MCF 10A (cell line): ENCODE measurements at regions not wholly inside any gene's neighbourhood (a gene's known extent, or its start where the extent isn't known, plus 50 kb on each side); places are given as distances from the start of the nearest gene placed in this dataset.

Source experiments
- BruUV-seq: library from RNA; stranded (reverse); fragments of 400-500 nt; replicated peaks from 2 replicates; lab custom pipeline; 2021; lab: Mats Ljungman, UMichigan
- CTCF ChIA-PET: fragments of 300-600 bp; sonication (Branson Sonifier 250); formaldehyde crosslinking; extraction: SDS; loops from one replicate; lab custom pipeline; 2021; ENCODE audit warnings: antibody characterized with exemption, inconsistent platforms; lab: Yijun Ruan, JAX
- POLR2A ChIA-PET: fragments of 300-600, 350-650 bp; sonication (Branson Sonifier 250); formaldehyde crosslinking; extraction: SDS; loops from one replicate; lab custom pipeline; 2020; ENCODE audit warnings: antibody characterized with exemption, inconsistent platforms; lab: Yijun Ruan, JAX
- DNase-seq: peaks from one replicate; pipeline ENCODE4 v3.0.0-alpha.2; 2018; ENCODE audit not compliant: unreplicated experiment
- H3K27ac Mint-ChIP-seq: one replicate; pipeline ENCODE4 v1.8.0; 2022; ENCODE audit warnings: mild to moderate bottlenecking, low read depth, mixed read lengths; ENCODE audit not compliant: unreplicated experiment
- H3K27me3 Mint-ChIP-seq: one replicate; pipeline ENCODE4 v1.8.0; 2022; ENCODE audit warnings: mixed read lengths; ENCODE audit not compliant: insufficient read depth, unreplicated experiment
- H3K36me3 Mint-ChIP-seq: one replicate; pipeline ENCODE4 v1.8.0; 2022; ENCODE audit warnings: mild to moderate bottlenecking, moderate library complexity, mixed read lengths; ENCODE audit not compliant: insufficient read depth, unreplicated experiment
- H3K4me1 Mint-ChIP-seq: one replicate; pipeline ENCODE4 v1.8.0; 2022; ENCODE audit warnings: mixed read lengths; ENCODE audit not compliant: insufficient read depth, unreplicated experiment
- H3K4me3 Mint-ChIP-seq: one replicate; pipeline ENCODE4 v1.8.0; 2022; ENCODE audit warnings: mild to moderate bottlenecking, moderate library complexity, mixed read lengths; ENCODE audit not compliant: unreplicated experiment
- H3K9me3 Mint-ChIP-seq: one replicate; pipeline ENCODE4 v1.8.0; 2022; ENCODE audit warnings: mixed read lengths; ENCODE audit not compliant: unreplicated experiment
- CTCF ChIP-seq: fragments of 200-600 bp; IDR thresholded peaks from one replicate; pipeline ENCODE4 v1.8.0; 2022; ENCODE audit warnings: antibody characterized with exemption, mild to moderate bottlenecking; ENCODE audit not compliant: unreplicated experiment
- intact Hi-C: fragments of 100-400 bp; cut with micrococcal nuclease; formaldehyde crosslinking; loops from 2 replicates; pipeline ENCODE4 v1.14.1; 2022

- intact Hi-C loops, result no loop called here
- DNase-seq, result no peak
- ChIA-PET CTCF (interaction anchor here (0.8 kb wide), 1 partner anchor 659 kb away, joined by 3 read pairs; no protein-coding TSS in a partner anchor), POLR2A (no interaction called here)
- Mint-ChIP-seq H3K4me3 (no peak overlapping the region), H3K9me3 (no peaks in the 10 kb centered on the region), H3K36me3 (no peaks in the 10 kb centered on the region), H3K27ac (no peak overlapping the region), H3K4me1 (no peaks in the 10 kb centered on the region), H3K27me3 (no peaks in the 10 kb centered on the region)
- TF ChIP-seq CTCF, result no peak
- no TSS peak for BruUV-seq
Measured at GRCh38 chr9:103941104-103941503, 153.0 kb upstream of the SMC2 start.

GRCh38 chr9:103942200-103942599 is 151.9 kb upstream of the SMC2 start:
- intact Hi-C loops, result no loop called here
- TF ChIP-seq CTCF, result no peak
- POLR2A ChIA-PET, result no interaction called here

GRCh38 chr9:103942651-103943050 is 151.5 kb upstream of the SMC2 start:
- intact Hi-C loops, result no loop called here
- H3K4me3 Mint-ChIP-seq, result no peak overlapping the region
- H3K27ac Mint-ChIP-seq, result no peak overlapping the region
- no peak for TF ChIP-seq CTCF
- BruUV-seq, result no TSS peak
- H3K36me3 Mint-ChIP-seq, result no peaks in the 10 kb centered on the region
- no peaks in the 10 kb centered on the region for H3K27me3 Mint-ChIP-seq
- no peaks in the 10 kb centered on the region for H3K9me3 Mint-ChIP-seq
- DNase-seq, result no peak
- ChIA-PET CTCF (no interaction called here), POLR2A (no interaction called here)
- no peaks in the 10 kb centered on the region for H3K4me1 Mint-ChIP-seq

More at GRCh38 chr9:103942200-103942599, 151.9 kb upstream of the SMC2 start:
- Mint-ChIP-seq H3K27ac (no peak overlapping the region), H3K27me3 (no peaks in the 10 kb centered on the region), H3K36me3 (no peaks in the 10 kb centered on the region), H3K9me3 (no peaks in the 10 kb centered on the region), H3K4me1 (no peaks in the 10 kb centered on the region), H3K4me3 (no peak overlapping the region)
- no TSS peak for BruUV-seq
- CTCF ChIA-PET, result no interaction called here
- DNase-seq, result no peak

GRCh38 chr9:103949096-103949495 is 145.0 kb upstream of the SMC2 start:
- H3K4me1 Mint-ChIP-seq, result no peaks in the 10 kb centered on the region
- no peak for DNase-seq
- H3K27ac Mint-ChIP-seq, result no peak overlapping the region
- intact Hi-C loops, result no loop called here
- ChIA-PET POLR2A (no interaction called here), CTCF (interaction anchor here (0.7 kb wide), 1 partner anchor 1704 kb away, joined by 3 read pairs; no protein-coding TSS in a partner anchor)
- H3K4me3 Mint-ChIP-seq, result no peak overlapping the region
- no peaks in the 10 kb centered on the region for H3K9me3 Mint-ChIP-seq
- H3K36me3 Mint-ChIP-seq, result no peaks in the 10 kb centered on the region
- no TSS peak for BruUV-seq
- H3K27me3 Mint-ChIP-seq, result no peaks in the 10 kb centered on the region
- no peak for TF ChIP-seq CTCF
